Upper lobe of left lung (tissue), 4 donors: ENCODE measurements at regions not wholly inside any gene's neighbourhood (a gene's known extent, or its start where the extent isn't known, plus 50 kb on each side); places are given as distances from the start of the nearest gene placed in this dataset.

Source experiments
- EP300 ChIP-seq, 4 donors: sonication (generic); formaldehyde crosslinking; IDR thresholded peaks; one replicate each; pipeline ENCODE4 v1.5.1; 2017; ENCODE audit warnings: antibody characterized with exemption in 4 of 4, control low read depth in 2 of 4
- POLR2AphosphoS5 ChIP-seq, 2 donors: sonication (generic); formaldehyde crosslinking; IDR thresholded peaks; one replicate each; pipeline ENCODE4 v1.5.1; 2017; ENCODE audit warnings: antibody characterized with exemption in 2 of 2
- TF ChIP-seq, protein P1 (sequence below), 6 experiments: fragments of 450-650 bp in 4 of 6; fragments of 200-600 bp in 2 of 6; sonication (generic) in 2 of 6; IDR thresholded peaks; one replicate each; pipeline ENCODE4 v1.5.1; 2016 to 2019; ENCODE audit warnings: antibody characterized with exemption in 6 of 6

DNA sequence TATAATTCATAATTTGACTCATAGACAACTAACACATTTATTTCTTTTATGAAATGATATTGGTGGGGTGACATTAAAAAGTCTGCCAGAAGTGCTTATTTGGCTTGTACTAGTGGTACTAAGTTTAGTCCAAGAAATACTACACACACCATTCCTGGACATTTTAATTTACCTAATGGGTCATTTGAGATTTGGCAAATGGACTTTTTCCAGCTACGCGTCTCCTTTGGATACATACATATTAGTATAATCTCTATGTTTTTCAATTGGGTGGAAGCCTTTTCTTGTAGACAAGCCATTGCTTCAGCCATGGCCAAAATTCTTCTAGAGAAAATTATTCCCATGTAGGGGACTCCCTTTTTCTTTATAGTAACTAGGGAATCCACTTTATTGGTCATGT, 968.5 kb downstream of the C4orf33 start:
- TF ChIP-seq, protein P1, sequence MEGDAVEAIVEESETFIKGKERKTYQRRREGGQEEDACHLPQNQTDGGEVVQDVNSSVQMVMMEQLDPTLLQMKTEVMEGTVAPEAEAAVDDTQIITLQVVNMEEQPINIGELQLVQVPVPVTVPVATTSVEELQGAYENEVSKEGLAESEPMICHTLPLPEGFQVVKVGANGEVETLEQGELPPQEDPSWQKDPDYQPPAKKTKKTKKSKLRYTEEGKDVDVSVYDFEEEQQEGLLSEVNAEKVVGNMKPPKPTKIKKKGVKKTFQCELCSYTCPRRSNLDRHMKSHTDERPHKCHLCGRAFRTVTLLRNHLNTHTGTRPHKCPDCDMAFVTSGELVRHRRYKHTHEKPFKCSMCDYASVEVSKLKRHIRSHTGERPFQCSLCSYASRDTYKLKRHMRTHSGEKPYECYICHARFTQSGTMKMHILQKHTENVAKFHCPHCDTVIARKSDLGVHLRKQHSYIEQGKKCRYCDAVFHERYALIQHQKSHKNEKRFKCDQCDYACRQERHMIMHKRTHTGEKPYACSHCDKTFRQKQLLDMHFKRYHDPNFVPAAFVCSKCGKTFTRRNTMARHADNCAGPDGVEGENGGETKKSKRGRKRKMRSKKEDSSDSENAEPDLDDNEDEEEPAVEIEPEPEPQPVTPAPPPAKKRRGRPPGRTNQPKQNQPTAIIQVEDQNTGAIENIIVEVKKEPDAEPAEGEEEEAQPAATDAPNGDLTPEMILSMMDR (IDR thresholded peaks at IDR 0.05), result no peak
- TF ChIP-seq POLR2AphosphoS5 (IDR thresholded peaks at IDR 0.05) (no peak), EP300 (IDR thresholded peaks at IDR 0.05) (no peak)
